PC-3 (cell line): ENCODE measurements at regions not wholly inside any gene's neighbourhood (a gene's known extent, or its start where the extent isn't known, plus 50 kb on each side); places are given as distances from the start of the nearest gene placed in this dataset.

ENCODE experiments used
- ATAC-seq: fragments of 200-7000 bp; cut with Tn5 transposase; 2 replicates; pipeline ENCODE4 v1.9.1; 2020; ENCODE audit warnings: mild to moderate bottlenecking, moderate library complexity
- BruUV-seq: library from RNA; stranded (reverse); fragments of 400-500 nt; replicated peaks from 2 replicates; lab custom pipeline; 2021; lab: Mats Ljungman, UMichigan
- CTCF ChIA-PET: fragments of 300-600 bp; sonication (Branson Sonifier 250); formaldehyde crosslinking; loops from one replicate; lab custom pipeline; 2022; ENCODE audit warnings: antibody characterized with exemption; lab: Charles Lee
- POLR2A ChIA-PET: fragments of 300-600 bp; sonication (Branson Sonifier 250); formaldehyde crosslinking; loops from one replicate; lab custom pipeline; 2022; ENCODE audit warnings: antibody characterized with exemption; ENCODE audit not compliant: unreplicated experiment; lab: Charles Lee
- DNase-seq: peaks from one replicate; pipeline ENCODE4 v3.0.0-alpha.2; 2015
- H2AFZ ChIP-seq: fragments of 300-600 bp; sonication (generic); 2 replicates; pipeline ENCODE4 v1.6.0; 2016; ENCODE audit warnings: antibody characterized with exemption, low read length
- H3F3A ChIP-seq: fragments of 300-600 bp; sonication (generic); one replicate; pipeline ENCODE4 v1.6.0; 2017; ENCODE audit warnings: antibody characterized with exemption, low read length, control low read depth, mild to moderate bottlenecking; ENCODE audit not compliant: unreplicated experiment
- H3K27ac ChIP-seq: fragments of 300-600 bp; sonication (generic); 2 replicates; pipeline ENCODE4 v1.5.1; 2016; ENCODE audit warnings: mild to moderate bottlenecking, low read length
- H3K27me3 ChIP-seq: fragments of 300-600 bp; sonication (generic); 2 replicates; pipeline ENCODE4 v1.6.1; 2016; ENCODE audit warnings: low read length, mixed read lengths
- H3K36me3 ChIP-seq: fragments of 300-600 bp; sonication (generic); 2 replicates; pipeline ENCODE4 v1.6.1; 2016; ENCODE audit warnings: low read depth, mixed run types, low read length, mixed read lengths
- H3K4me1 ChIP-seq: fragments of 300-600 bp; sonication (generic); 2 replicates; pipeline ENCODE4 v1.5.1; 2016; ENCODE audit warnings: low read length; ENCODE audit not compliant: insufficient read depth
- H3K4me2 ChIP-seq: fragments of 300-600 bp; sonication (generic); 2 replicates; pipeline ENCODE4 v1.6.0; 2016; ENCODE audit warnings: low read length
- H3K4me3 ChIP-seq: fragments of 300-600 bp; sonication (generic); 2 replicates; pipeline ENCODE4 v1.5.1; 2016; ENCODE audit warnings: mild to moderate bottlenecking, low read length, mixed read lengths
- H3K79me2 ChIP-seq: fragments of 300-600 bp; sonication (generic); 2 replicates; pipeline ENCODE4 v1.6.1; 2017; ENCODE audit warnings: low read length, mixed read lengths
- H3K9ac ChIP-seq: fragments of 300-600 bp; sonication (generic); 2 replicates; pipeline ENCODE4 v1.6.0; 2016; ENCODE audit warnings: mild to moderate bottlenecking, low read length
- H3K9me2 ChIP-seq: fragments of 300-600 bp; sonication (generic); replicated peaks from 2 replicates; pipeline ENCODE4 v1.6.1; 2016; ENCODE audit warnings: mixed run types, low read length, mixed read lengths
- H3K9me3 ChIP-seq: fragments of 300-600 bp; sonication (generic); 2 replicates; pipeline ENCODE4 v1.6.1; 2016; ENCODE audit warnings: low read length, mixed read lengths
- H4K20me1 ChIP-seq: fragments of 300-600 bp; sonication (generic); 2 replicates; pipeline ENCODE4 v1.6.1; 2016; ENCODE audit warnings: low read length, mixed read lengths
- CTCF ChIP-seq: fragments of 300-600 bp; sonication (generic); conservative IDR thresholded peaks from 2 replicates; pipeline ENCODE4 v1.5.1; 2017; ENCODE audit warnings: antibody characterized with exemption, low read depth, mild to moderate bottlenecking, low read length
- EZH2 ChIP-seq: fragments of 300-600 bp; sonication (generic); IDR thresholded peaks from one replicate; pipeline ENCODE4 v1.6.1; 2017; ENCODE audit warnings: antibody characterized with exemption, mild to moderate bottlenecking, low read length; ENCODE audit not compliant: unreplicated experiment
- EZH2phosphoT487 ChIP-seq: fragments of 300-600 bp; sonication (generic); IDR thresholded peaks from 2 replicates; pipeline ENCODE4 v1.6.1; 2018; ENCODE audit warnings: mild to moderate bottlenecking, antibody characterized with exemption, low read length, borderline replicate concordance
- intact Hi-C: fragments of 100-400 bp; cut with micrococcal nuclease; formaldehyde crosslinking; loops from 2 replicates; pipeline ENCODE4 v1.9.0; 2023

- CTCF ChIA-PET, result no interaction called here
- H3F3A ChIP-seq, result no peaks in the 10 kb centered on the region
- H3K4me1 ChIP-seq, result peaks cover 27% of the 10 kb centered on the region
- no peak overlapping the region for H2AFZ ChIP-seq
- no peaks in the 10 kb centered on the region for H3K36me3 ChIP-seq
- no peak for TF ChIP-seq EZH2phosphoT487
- TF ChIP-seq EZH2, result no peak
- TF ChIP-seq CTCF, result no peak
- no peak for DNase-seq
- H3K9me3 ChIP-seq, result no peaks in the 10 kb centered on the region
- H3K9me2 ChIP-seq, result no peaks in the 10 kb centered on the region
- H3K4me2 ChIP-seq, result no peak overlapping the region
- no TSS peak for BruUV-seq
- ATAC-seq, result no peak
- H3K27me3 ChIP-seq, result no peaks in the 10 kb centered on the region
- no peak overlapping the region for H3K27ac ChIP-seq
- H3K79me2 ChIP-seq, result no peaks in the 10 kb centered on the region
- no peak overlapping the region for H3K4me3 ChIP-seq
- no peak overlapping the region for H3K9ac ChIP-seq
- no peaks in the 10 kb centered on the region for H4K20me1 ChIP-seq
- intact Hi-C loops, result no loop called here
- POLR2A ChIA-PET, result no interaction called here
Observed at GRCh38 chr1:225707824-225708223, 54.9 kb upstream of the ENAH start.

GRCh38 chr1:225709101-225709500, 56.2 kb upstream of the ENAH start:
- POLR2A ChIA-PET, result no interaction called here
- peak; percentile 28 for DNase-seq

More at GRCh38 chr1:225709101-225709500, 56.2 kb upstream of the ENAH start:
- Histone ChIP-seq H3K79me2 (no peaks in the 10 kb centered on the region), H3K27me3 (no peaks in the 10 kb centered on the region), H3K4me3 (no peak overlapping the region), H3K9me3 (no peaks in the 10 kb centered on the region), H3K9me2 (no peaks in the 10 kb centered on the region), H3K9ac (no peak overlapping the region), H3K27ac (no peak overlapping the region), H3K4me2 (no peak overlapping the region), H3K36me3 (no peaks in the 10 kb centered on the region), H3F3A (no peaks in the 10 kb centered on the region), H4K20me1 (no peaks in the 10 kb centered on the region), H2AFZ (no peak overlapping the region), H3K4me1 (peaks cover 27% of the 10 kb centered on the region)
- ATAC-seq, result no peak
- BruUV-seq, result no TSS peak
- TF ChIP-seq EZH2phosphoT487 (no peak), EZH2 (no peak), CTCF (no peak)
- CTCF ChIA-PET, result no interaction called here
- intact Hi-C loops, result no loop called here
